HEK293T (cell line): ENCODE measurements at regions not wholly inside any gene's neighbourhood (a gene's known extent, or its start where the extent isn't known, plus 50 kb on each side); places are given as distances from the start of the nearest gene placed in this dataset.

Experiments
- ARNT ChIP-seq: fragments of 450-650 bp; IDR thresholded peaks from 2 replicates; pipeline ENCODE4 v1.6.1; 2017; ENCODE audit warnings: mild to moderate bottlenecking
- CTBP1 ChIP-seq: fragments of 450-650 bp; IDR thresholded peaks from 2 replicates; pipeline ENCODE4 v1.6.1; 2016; ENCODE audit warnings: borderline replicate concordance
- FOXK2 ChIP-seq: fragments of 450-650 bp; IDR thresholded peaks from 2 replicates; pipeline ENCODE4 v1.6.1; 2016; ENCODE audit warnings: mild to moderate bottlenecking
- FOXM1 ChIP-seq: fragments of 450-650 bp; IDR thresholded peaks from 2 replicates; pipeline ENCODE4 v1.6.1; 2017; ENCODE audit warnings: mild to moderate bottlenecking, borderline replicate concordance
- HDGF ChIP-seq: fragments of 450-650 bp; IDR thresholded peaks from 2 replicates; pipeline ENCODE4 v1.6.1; 2017; ENCODE audit warnings: antibody characterized with exemption, borderline replicate concordance
- SP1 ChIP-seq: fragments of 450-650 bp; IDR thresholded peaks from 2 replicates; pipeline ENCODE4 v1.6.1; 2017
- SUZ12 ChIP-seq: fragments of 450-650 bp; IDR thresholded peaks from 2 replicates; pipeline ENCODE4 v1.6.1; 2016; ENCODE audit warnings: mild to moderate bottlenecking
- ZNF384 ChIP-seq: fragments of 450-650 bp; IDR thresholded peaks from 2 replicates; pipeline ENCODE4 v1.6.1; 2016

DNA sequence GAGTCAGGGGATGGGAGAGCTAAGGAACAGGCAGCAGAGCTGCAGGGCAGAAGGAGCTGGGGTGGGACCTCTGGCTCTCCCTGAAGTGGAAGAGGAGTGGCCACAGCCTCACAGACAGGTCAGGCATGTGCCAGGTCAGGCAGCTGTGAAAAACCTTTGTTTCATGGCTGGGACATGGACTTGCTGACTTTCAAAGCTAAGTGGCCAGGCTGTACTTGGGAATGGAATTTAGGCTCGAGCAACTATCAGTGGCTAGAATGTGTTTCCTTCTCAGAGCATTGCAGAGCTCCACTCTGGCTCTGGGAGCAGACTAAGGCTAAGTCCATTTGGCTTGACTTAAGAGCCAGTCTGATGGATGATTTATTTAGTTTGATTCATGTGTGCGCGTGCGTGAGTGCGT is 385.1 kb downstream of the LMX1A start:
- TF ChIP-seq FOXM1 (no peak), FOXK2 (no peak), SP1 (no peak), HDGF (no peak), SUZ12 (no peak), CTBP1 (no peak), ARNT (no peak), ZNF384 (no peak)
